NCI-H146 (cell line): ENCODE measurements at regions not wholly inside any gene's neighbourhood (a gene's known extent, or its start where the extent isn't known, plus 50 kb on each side); places are given as distances from the start of the nearest gene placed in this dataset.

Experiments used
- DNase-seq: peaks from one replicate; lab custom pipeline; 2025; lab: John Stamatoyannopoulos, UW

- DNase-seq: no peak
Measured at GRCh38 chr2:51231071-51231470, 199.1 kb upstream of the NRXN1 start.

GRCh38 chr2:51225377-51225776 lies 193.4 kb upstream of the NRXN1 start:
- DNase-seq: no peak

- DNase-seq: no peak
Measured at GRCh38 chr2:51224790-51225189, 192.9 kb upstream of the NRXN1 start.

DNA sequence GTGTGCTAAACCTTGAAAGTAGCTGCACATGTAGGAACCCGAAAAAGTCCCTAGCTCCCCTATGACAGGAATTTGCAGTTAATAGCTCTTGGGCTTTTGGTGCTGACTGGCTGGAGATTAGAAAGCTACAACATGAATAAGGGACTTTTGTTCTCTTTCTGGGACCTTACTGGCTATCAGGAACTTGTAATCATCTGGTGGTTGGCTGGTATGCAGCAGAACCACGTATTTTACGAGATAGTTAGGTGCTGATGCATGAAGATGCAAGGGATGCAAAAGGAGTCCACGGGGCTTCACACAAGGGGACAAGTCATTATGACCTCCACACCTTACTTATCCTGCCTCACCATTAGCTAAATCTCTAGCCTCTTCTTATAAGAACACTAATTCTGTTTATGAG lies 190.2 kb upstream of the NRXN1 start:
- DNase-seq: no peak

DNA sequence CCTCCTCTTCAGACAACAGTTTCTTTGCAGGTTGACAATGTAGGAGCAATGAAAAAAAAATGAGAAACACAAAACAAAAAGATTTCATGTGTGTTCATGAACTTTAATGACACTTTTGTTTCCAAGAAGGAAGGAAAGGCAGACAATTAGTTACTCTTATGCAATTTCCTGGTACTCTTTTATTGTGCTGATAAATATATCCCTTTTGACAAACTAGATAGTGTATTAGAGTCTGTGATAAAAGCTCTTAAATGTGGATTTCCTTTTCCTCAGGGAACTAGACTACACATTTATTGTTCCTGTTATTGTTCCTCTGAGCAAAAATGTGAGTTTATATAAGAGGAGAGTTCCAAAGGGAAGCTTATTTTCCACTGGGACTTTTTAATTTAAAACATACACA lies 188.7 kb upstream of the NRXN1 start:
- no peak for DNase-seq

GRCh38 chr2:51220080-51220479 lies 188.1 kb upstream of the NRXN1 start:
- DNase-seq: no peak

- no peak for DNase-seq
Measured at GRCh38 chr2:51219468-51219867, 187.5 kb upstream of the NRXN1 start.

DNA sequence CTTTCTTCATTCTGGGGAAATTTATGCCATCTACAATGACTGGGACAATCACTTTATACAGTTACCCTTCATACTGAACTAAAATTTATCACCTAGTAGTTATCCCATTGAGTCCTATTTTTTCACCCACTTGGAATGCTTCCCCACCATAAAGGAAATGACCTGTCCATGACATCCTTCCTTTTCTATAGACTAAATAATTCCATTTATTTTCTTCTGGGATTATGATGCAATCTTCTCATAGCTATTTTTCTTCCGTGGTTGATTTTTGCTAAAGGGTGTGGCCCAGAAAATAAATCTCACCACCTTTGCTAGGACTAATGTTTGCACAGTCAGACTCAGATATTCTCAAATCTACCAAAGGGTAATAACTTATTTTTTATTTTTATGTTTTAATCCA lies 186.1 kb upstream of the NRXN1 start:
- DNase-seq: no peak

DNA sequence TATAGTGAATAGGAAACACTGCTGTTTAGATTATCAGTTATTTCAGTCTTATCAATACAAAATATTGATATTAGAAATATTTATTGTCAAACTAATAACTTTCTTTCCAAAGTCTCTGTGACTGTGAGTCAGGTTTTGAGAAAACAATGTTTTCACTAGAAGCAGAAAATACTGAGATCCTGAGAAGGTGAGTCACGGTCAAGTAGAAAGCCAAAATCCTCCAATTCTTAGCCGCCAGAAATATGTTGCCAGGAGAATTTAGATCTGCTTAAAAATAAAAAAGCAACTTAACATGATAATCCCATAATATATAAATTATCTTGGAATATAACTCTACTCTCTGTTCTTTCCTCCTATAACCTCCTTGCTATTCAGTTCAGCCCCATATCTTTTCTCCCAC lies 181.9 kb upstream of the NRXN1 start:
- no peak for DNase-seq

GRCh38 chr2:51212374-51212773 lies 180.4 kb upstream of the NRXN1 start:
- no peak for DNase-seq

DNA sequence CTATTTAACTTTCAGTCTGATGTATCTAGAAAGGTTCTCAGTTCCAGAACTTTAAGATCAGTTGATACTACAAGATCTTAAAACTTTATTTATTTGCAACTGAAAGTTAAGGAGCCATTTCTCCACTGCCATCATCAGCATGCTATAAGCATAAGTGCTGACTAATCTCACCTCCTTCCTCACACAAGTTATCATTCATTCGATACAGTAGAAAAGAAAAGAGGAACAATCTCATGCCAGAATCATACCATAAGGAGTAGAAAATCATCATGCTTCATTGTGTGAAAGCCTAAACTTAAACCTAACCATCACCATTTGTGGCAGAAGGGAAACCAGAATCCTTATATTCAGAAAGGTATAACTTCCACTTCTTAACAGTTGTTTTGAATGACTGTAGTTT lies 176.6 kb upstream of the NRXN1 start:
- DNase-seq: no peak

GRCh38 chr2:51201295-51201694 lies 169.4 kb upstream of the NRXN1 start:
- no peak for DNase-seq

GRCh38 chr2:51194656-51195055 lies 162.7 kb upstream of the NRXN1 start:
- DNase-seq: no peak

DNA sequence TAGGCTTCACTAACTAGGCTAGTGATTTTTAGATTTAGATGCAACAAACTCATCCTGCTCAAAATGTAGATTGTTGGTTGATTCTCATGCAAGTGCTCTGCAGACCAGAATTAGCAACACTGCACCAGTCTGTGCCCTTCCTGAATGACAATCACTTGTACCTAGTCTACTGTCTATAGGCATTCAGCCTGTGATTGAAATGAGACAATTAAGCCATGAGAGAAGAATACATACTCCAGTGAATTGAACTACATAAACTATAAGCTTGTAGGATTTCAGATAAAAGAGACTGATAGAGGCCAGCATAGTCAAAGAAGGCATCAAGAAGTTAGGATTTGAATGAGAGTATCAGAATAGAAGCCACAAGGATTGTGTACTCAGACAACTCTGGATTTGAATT lies 138.3 kb upstream of the NRXN1 start:
- DNase-seq: no peak

DNA sequence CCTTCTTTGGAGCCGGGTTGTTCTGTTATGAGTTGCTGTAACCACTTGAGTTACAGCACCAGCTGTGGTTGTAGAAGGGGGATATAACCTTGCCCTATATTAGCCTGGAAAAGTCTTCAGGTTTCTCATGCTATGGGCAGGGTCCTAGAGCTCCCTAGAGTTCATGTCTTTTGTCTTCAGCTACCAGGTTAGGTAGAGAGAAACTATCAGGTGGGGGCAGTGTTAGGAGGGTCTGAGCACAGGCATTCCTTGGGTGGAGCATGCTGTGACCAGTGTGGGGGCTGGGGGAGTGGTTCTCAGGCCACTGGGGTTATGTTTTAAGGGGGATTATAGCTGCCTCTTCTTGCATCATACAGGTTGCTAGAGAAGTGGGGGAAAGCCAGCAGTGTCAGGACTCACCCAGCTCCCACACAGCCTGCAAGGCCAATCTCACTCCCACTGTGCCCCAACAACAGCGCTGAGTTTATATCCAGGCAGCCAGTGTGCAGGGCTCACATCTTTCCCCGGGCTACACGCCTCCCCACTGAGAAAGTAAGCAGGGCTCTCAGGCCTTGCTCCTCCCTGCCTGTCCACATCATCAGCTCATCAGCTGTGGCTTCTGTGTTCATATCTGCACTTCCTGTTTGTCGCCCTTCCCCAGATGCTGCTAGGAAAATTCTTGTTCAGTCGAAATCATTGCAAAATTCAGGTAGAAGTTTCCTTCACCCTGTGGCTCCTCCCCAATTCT lies 133.8 kb upstream of the NRXN1 start:
- peak; percentile 84 for DNase-seq

- peak; percentile 80 for DNase-seq
Measured at GRCh38 chr2:51158251-51158650, 126.3 kb upstream of the NRXN1 start.

DNA sequence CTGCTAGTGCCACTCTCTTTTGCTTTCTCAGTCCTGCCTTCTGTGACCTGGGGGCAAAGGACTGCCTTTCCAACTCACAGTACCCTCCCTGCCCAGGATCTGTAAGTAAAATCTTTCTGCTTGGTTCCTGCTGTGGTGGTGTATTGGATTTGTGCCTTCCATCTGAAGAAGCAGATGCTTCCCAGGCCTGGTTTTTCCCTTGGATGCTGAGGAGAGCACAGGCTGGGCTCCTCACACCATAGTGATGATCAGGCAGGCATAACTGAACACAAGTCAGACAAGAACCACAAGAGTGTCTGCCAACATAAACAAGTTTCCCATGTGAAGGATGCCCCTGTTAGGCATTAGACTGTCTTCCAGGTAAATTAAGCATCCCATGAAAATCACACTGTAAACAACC lies 121.3 kb upstream of the NRXN1 start:
- no peak for DNase-seq

DNA sequence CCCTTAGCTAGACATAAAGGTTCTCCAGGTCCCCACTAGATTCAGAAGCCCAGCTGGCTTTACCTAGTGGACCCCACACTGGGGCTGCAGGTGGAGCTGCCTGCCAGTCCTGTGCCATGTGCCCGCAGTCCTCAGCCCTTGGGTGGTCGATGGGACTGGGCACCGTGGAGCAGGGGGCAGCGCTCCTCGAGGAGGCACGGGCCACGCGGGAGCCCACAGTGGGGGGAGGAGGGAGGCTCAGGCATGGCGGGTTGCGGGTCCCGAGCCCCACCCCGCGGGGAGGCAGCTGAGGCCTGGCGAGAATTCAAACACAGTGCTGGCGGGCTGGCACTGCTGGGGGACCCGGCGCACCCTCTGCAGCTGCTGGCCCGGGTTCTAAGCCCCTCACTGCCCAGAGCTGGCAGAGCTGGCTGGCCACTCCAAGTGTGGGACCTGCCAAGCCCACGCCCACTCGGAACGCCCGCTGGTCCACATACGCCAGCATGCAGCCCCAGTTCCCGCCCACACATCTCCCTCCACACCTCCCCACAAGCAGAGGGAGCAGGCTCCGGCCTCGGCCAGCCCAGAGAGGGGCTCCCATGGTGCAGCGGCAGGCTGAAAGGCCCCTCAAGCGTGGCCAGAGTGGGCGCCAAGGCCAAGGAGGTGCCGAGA lies 119.7 kb upstream of the NRXN1 start:
- DNase-seq: no peak

GRCh38 chr2:51149725-51150124 lies 117.8 kb upstream of the NRXN1 start:
- DNase-seq: no peak

DNA sequence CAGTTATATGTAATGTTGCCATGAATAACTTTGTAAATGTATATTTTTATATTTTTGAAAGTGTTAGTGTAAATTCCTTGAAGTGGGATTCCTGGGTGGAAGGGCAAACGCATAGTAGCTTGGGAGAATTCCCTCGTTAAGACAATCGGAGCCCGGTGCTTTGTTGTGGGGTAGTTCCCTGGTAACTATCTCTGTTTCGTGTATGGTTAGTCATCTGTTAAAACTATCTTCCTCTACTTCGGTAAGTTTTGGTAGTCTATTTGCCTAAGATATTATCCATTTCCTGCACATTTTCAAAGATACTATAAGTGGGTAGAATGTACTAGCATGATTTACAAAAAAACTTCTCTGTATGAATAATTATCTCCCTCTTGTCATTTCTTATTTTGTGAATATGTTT lies 113.8 kb upstream of the NRXN1 start:
- no peak for DNase-seq

- DNase-seq: no peak
Measured at GRCh38 chr2:51120754-51121280, 88.9 kb upstream of the NRXN1 start.

DNA sequence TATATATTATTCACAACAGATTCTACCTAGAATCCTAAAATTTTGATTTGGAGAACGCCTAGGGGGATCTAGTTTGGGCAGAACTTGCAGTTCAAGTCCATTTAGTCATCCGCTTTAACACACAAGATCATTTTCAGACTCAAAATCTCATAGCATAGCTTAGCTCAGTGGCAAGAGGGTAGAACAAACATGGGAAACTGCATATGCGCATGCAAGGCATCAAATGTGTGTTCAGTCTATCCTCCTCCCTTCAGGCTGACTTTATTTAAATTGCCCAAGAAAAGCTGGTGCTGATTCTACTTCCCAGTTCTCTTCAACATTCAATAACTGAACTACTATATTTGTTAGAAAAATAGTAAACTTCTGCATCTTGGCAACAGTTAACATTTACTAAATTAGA lies 79.6 kb upstream of the NRXN1 start:
- no peak for DNase-seq

DNA sequence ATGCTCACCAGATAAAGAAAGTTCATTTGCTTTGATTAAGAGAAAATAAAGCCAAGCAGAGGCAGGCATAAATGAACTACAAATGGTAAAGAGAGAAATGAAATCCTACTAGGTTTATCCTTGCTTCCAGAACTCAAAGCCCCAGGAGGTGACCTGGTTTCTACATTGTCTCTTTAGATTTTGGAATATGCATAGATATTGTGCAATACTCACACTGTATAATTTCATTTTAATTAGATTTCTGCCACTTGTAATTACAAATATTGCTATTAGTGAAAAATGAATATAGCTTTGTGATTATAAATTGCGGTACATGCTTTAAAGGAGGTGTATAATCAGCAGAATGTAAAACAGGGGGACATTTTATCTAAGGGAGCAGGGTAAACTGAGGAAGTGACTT lies 76.9 kb upstream of the NRXN1 start:
- DNase-seq: no peak

- no peak for DNase-seq
Measured at GRCh38 chr2:51107841-51108240, 75.9 kb upstream of the NRXN1 start.
